ENCODE measurements at regions not wholly inside any gene's neighbourhood (a gene's known extent, or its start where the extent isn't known, plus 50 kb on each side); places are given as distances from the start of the nearest gene placed in this dataset.
"Not testable (repeated sequence)": the region's sequence is repeated elsewhere in the genome, so short reads cannot be mapped to it uniquely, and the experiment has no call there.

- ATAC-seq (no peak), DNase-seq (ENCODE audit: low spot score) (no peak)
Observed at GRCh38 chr5:92748072-92748676, 832.8 kb downstream of the NR2F1-AS1 start.

GRCh38 chr5:92741906-92742305, 839.1 kb downstream of the NR2F1-AS1 start:
- no peak for ATAC-seq
- no peak for DNase-seq (ENCODE audit: low spot score)

- no peak for DNase-seq (ENCODE audit: low spot score)
- ATAC-seq = no peak
Observed at GRCh38 chr5:92734211-92734940, 846.6 kb downstream of the NR2F1-AS1 start.

GRCh38 chr5:92730486-92730885, 850.5 kb downstream of the NR2F1-AS1 start:
- DNase-seq (ENCODE audit: low spot score) (no peak), ATAC-seq (no peak)

GRCh38 chr5:92729088-92729487, 851.9 kb downstream of the NR2F1-AS1 start:
- ATAC-seq = no peak

GRCh38 chr5:92715946-92716520, 865.0 kb downstream of the NR2F1-AS1 start:
- no peak for DNase-seq (ENCODE audit: low spot score)
- ATAC-seq = no peak

More at GRCh38 chr5:92729088-92729487, 851.9 kb downstream of the NR2F1-AS1 start:
- no peak for DNase-seq (ENCODE audit: low spot score)

GRCh38 chr5:92713826-92714225, 867.2 kb downstream of the NR2F1-AS1 start:
- peak; percentile 15 for ATAC-seq

GRCh38 chr5:92713335-92713743, 867.7 kb downstream of the NR2F1-AS1 start:
- DNase-seq (ENCODE audit: low spot score) = no peak
- peak; percentile 47 for ATAC-seq

More at GRCh38 chr5:92713826-92714225, 867.2 kb downstream of the NR2F1-AS1 start:
- no peak for DNase-seq (ENCODE audit: low spot score)

- no peak for ATAC-seq
- DNase-seq (ENCODE audit: low spot score) = no peak
Observed at GRCh38 chr5:92711956-92712355, 869.1 kb downstream of the NR2F1-AS1 start.

GRCh38 chr5:92704590-92704989, 876.4 kb downstream of the NR2F1-AS1 start:
- ATAC-seq (no peak), DNase-seq (ENCODE audit: low spot score) (no peak)

GRCh38 chr5:92703976-92704375, 877.0 kb downstream of the NR2F1-AS1 start:
- ATAC-seq (no peak), DNase-seq (ENCODE audit: low spot score) (no peak)

- DNase-seq (ENCODE audit: low spot score) = no peak
- peak; percentile 87 for ATAC-seq
Observed at GRCh38 chr5:92695123-92696003, 885.7 kb downstream of the NR2F1-AS1 start.

GRCh38 chr5:92694067-92694466, 887.0 kb downstream of the NR2F1-AS1 start:
- ATAC-seq (peak; percentile 80), DNase-seq (ENCODE audit: low spot score) (no peak)

GRCh38 chr5:92691955-92692354, 889.1 kb downstream of the NR2F1-AS1 start:
- ATAC-seq; DNase-seq (ENCODE audit: low spot score): not testable (repeated sequence)

GRCh38 chr5:92687821-92688722, 892.9 kb downstream of the NR2F1-AS1 start:
- ATAC-seq (peak; percentile 99), DNase-seq (ENCODE audit: low spot score) (peak; percentile 45)

GRCh38 chr5:92678640-92679039, 902.4 kb downstream of the NR2F1-AS1 start:
- peak; percentile 94 for ATAC-seq
- no peak for DNase-seq (ENCODE audit: low spot score)

- DNase-seq (ENCODE audit: low spot score) = no peak
- no peak for ATAC-seq
Observed at GRCh38 chr5:92676215-92677165, 904.5 kb downstream of the NR2F1-AS1 start.

GRCh38 chr5:92674321-92674720, 906.7 kb downstream of the NR2F1-AS1 start:
- DNase-seq (ENCODE audit: low spot score) (no peak), ATAC-seq (no peak)

- DNase-seq (ENCODE audit: low spot score) (no peak), ATAC-seq (no peak)
Observed at GRCh38 chr5:92665506-92665905, 915.5 kb downstream of the NR2F1-AS1 start.
